GM21786 (cell line): ENCODE measurements at regions not wholly inside any gene's neighbourhood (a gene's known extent, or its start where the extent isn't known, plus 50 kb on each side); places are given as distances from the start of the nearest gene placed in this dataset.
A peak's percentile ranks its signal among the peaks of the same experiment; 100 is the strongest.

Experiments
- ATAC-seq: cut with Tn5 transposase; IDR thresholded peaks from one replicate; pipeline ENCODE4 v1.9.1; 2021; ENCODE audit not compliant: unreplicated experiment

- no peak for ATAC-seq
Measured at GRCh38 chr6:87938287-87938686, 109.4 kb upstream of the SPACA1 start.

GRCh38 chr6:87936065-87936464 lies 111.6 kb upstream of the SPACA1 start:
- ATAC-seq, result no peak

- ATAC-seq, result no peak
Measured at GRCh38 chr6:87935196-87935595, 112.4 kb upstream of the SPACA1 start.

DNA sequence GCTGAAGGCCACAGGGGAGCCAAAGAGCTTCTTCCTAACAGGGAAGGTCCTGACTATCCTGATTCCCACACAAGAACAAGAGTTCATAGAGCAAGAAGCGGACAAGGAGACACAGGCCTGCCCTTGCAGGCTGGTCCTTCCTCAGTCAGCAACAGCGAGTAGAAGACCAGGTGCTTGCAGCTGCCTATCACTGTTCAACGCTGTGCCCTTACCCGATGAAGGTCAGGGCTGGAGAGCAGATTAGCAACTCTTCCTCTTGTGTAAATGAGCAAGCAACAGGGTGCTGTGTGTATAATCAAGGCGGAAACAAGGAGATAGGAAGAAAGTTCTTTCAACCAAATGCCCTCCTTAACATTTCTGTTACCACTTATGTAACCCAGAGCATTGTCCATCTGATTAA lies 115.3 kb upstream of the SPACA1 start:
- ATAC-seq, result no peak

- ATAC-seq, result peak; percentile 63
Measured at GRCh38 chr6:87929843-87930288, 117.8 kb upstream of the SPACA1 start.

DNA sequence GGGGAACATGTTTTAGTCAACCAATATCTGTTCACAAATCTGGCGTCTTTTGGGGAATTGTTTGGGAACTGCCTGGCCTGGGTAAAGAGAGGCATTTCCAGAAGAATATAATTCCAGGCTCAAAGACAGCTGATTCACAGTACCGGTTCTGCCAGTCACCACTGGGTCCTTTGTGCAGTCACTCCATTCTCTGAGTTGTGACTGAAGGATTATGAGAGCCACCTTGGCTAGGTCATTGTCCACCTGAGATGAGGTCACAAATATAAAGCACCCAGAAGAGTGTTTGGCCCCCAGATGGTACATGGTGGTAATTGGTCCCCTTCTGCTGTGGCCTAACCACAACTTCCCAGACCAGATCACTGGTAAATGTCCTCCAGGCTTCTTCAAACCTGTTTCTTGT lies 121.0 kb upstream of the SPACA1 start:
- ATAC-seq, result no peak

DNA sequence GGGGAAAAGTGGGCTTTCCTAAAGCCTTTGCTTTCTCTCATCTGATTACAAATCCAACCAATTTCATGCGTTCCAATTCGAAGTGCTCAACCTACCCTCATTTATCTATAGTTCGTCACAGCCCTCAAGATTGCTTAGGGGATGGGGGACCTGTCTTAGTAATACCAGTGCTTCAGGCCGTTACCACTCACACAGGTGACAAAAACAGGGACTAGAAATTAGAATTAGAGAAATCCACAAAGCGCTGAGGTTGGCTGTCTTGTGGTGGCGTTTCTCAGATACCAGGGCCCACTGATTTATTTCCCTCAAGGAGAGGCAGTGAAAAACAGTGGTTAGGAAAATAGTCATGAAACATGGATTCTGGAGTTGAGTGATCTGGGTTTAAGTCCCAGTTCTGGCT lies 121.6 kb upstream of the SPACA1 start:
- no peak for ATAC-seq

GRCh38 chr6:87925373-87926060 lies 122.1 kb upstream of the SPACA1 start:
- ATAC-seq, result peak; percentile 49

GRCh38 chr6:87923389-87924050 lies 124.1 kb upstream of the SPACA1 start:
- ATAC-seq, result no peak

GRCh38 chr6:87922947-87923330 lies 124.7 kb upstream of the SPACA1 start:
- ATAC-seq, result peak; percentile 74

DNA sequence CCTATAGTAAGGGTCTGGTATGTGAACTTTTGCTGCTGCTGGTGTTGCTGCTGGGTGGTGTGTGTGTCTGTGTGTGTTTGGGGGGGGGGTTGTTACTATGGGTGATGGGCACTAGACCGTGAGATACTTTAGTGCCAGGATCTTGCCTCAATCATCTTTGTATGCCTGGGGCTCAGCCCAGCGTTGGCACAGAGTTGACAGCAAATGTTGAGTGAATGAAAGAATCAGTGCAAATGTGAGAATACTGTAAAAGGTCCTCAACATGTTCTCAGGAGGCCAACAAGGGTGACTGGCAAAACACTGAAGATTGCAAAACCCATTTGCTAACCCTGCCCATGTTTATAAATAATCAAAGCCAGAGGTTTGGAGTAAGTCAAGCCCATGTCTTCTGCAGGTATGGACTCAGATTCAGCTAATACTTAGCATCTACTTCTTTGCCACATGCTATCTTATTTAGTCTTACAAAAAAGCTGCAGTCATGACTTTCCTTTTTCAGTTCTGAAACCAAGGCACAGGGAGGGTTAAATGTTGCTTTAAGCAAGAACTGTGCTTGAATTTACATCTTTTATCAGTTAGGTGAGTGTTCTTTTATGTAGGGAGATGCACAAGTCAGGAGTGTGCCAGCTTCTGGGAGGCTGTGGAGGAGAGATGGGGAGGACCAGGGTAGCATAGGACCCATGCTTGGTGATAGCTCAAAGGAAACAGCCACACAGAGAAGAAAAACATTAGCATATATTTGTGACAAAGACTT lies 125.3 kb upstream of the SPACA1 start:
- peak; percentile 13 for ATAC-seq

- ATAC-seq, result no peak
Measured at GRCh38 chr6:87921034-87921433, 126.6 kb upstream of the SPACA1 start.

- no peak for ATAC-seq
Measured at GRCh38 chr6:87920245-87920644, 127.4 kb upstream of the SPACA1 start.

DNA sequence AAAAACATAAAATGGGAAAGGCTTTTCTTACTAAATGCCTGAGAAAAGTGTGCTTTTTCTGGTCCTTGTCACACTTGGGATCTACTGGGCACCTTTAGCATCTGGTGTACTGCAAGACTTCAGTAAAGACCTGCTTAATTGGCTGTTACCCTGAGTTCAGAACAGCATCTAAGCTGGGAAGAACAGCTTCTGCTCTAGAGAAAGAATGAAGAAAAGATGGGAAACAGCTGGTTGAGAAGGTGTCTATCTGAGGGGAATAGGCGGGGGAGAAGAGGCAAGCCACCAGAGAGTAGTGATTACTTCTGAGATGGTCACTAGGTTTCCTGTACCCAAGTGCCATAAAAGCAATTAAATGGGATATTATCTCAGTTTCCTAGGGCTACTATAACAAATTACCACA lies 128.2 kb upstream of the SPACA1 start:
- ATAC-seq, result no peak

DNA sequence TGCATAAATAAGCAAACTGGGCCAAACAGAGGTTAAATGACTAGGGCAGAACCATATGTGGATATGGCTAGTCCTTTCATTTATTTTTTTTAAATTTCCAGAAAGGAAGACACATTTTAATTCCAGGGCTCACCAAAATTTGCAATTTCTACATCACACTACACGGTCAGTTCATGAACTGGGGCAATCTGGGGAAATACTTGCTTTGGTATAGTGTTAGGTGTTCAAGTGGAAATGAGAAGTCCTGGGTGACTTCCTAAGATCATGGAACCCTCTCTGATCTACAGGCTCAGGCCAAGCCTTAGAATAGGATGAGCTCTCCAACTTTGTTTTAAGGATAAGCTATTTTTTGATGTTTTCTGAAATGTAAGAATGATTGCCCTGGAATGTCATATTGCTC lies 128.6 kb upstream of the SPACA1 start:
- ATAC-seq, result no peak

DNA sequence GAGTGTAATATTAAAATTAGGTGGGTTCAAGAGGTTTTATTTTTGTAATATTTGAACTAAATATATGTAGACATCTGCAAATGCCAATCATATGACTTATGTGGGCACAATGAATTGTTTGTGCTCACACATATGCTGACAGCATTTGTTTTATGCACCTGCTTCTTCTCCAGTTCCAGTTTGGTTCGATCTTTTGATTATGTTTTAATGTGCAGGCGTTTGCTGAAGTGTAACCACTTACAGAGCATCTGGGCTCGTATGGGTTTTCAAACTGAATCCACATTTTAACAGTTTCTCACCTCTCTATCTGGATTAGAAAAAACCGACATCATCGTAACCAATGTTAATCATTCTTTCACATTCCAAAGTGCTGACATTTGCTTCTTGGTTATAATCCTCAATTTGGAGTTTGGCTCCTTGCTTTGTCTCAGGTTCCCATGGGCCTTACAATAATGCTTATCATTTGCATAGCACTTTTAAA lies 129.1 kb upstream of the SPACA1 start:
- ATAC-seq, result no peak

- no peak for ATAC-seq
Measured at GRCh38 chr6:87917886-87918285, 129.8 kb upstream of the SPACA1 start.

GRCh38 chr6:87916446-87916845 lies 131.2 kb upstream of the SPACA1 start:
- no peak for ATAC-seq

GRCh38 chr6:87914637-87915395 lies 132.8 kb upstream of the SPACA1 start:
- ATAC-seq, result no peak

- ATAC-seq, result no peak
Measured at GRCh38 chr6:87913974-87914373, 133.7 kb upstream of the SPACA1 start.

DNA sequence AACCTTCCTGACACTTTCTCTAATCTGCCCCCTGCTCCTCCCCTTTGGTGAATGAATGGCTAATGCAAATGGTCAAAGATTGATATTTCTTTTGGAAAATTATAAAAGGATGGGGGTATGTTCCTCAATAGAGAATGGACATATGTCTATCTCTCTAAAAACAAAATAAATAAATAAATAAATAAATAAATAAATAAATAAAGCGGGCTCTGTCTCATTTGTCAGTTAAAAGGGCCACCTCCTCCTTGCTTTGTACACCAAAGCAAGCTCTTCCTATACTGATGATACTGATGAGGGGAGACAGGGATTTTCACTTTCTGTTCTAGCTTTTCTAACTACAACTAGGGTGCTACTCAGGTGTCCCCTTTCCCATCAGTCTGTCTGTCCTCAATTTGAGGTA lies 135.5 kb upstream of the SPACA1 start:
- ATAC-seq, result no peak
